ENCODE measurements at regions not wholly inside any gene's neighbourhood (a gene's known extent, or its start where the extent isn't known, plus 50 kb on each side); places are given as distances from the start of the nearest gene placed in this dataset.

- Histone ChIP-seq H3K36me3 (no peaks in the 10 kb centered on the region), H3K9me3 (no peaks in the 10 kb centered on the region), H3K27ac (no peak overlapping the region), H3K4me3 (no peak overlapping the region), H3K27me3 (no peaks in the 10 kb centered on the region), H3K4me1 (no peaks in the 10 kb centered on the region)
- no peak for TF ChIP-seq POLR2A (IDR thresholded peaks at IDR 0.05)
- no peak for TF ChIP-seq CTCF (IDR thresholded peaks at IDR 0.05)
- no peak for TF ChIP-seq POLR2AphosphoS5 (IDR thresholded peaks at IDR 0.05; ENCODE audit: insufficient read depth in 1 of 2, low read depth in 1 of 2)
- no peak for DNase-seq (ENCODE audit: extremely low spot score in 2 of 2)
- intact Hi-C loops (cut with DNase I): no loop called here
Observed at GRCh38 chr13:109900741-109901140, 114.4 kb upstream of the IRS2 start.

GRCh38 chr13:109900320-109900719, 113.9 kb upstream of the IRS2 start:
- H3K4me3 ChIP-seq: no peak overlapping the region
- no peaks in the 10 kb centered on the region for H3K27me3 ChIP-seq
- no peak overlapping the region for H3K27ac ChIP-seq
- TF ChIP-seq CTCF (IDR thresholded peaks at IDR 0.05): no peak
- DNase-seq (ENCODE audit: extremely low spot score in 2 of 2): no peak
- no peaks in the 10 kb centered on the region for H3K4me1 ChIP-seq
- H3K36me3 ChIP-seq: no peaks in the 10 kb centered on the region
- intact Hi-C loops (cut with DNase I): no loop called here
- H3K9me3 ChIP-seq: no peaks in the 10 kb centered on the region

GRCh38 chr13:109899748-109900147, 113.4 kb upstream of the IRS2 start:
- H3K36me3 ChIP-seq: no peaks in the 10 kb centered on the region
- intact Hi-C loops (cut with DNase I): no loop called here
- no peak overlapping the region for H3K27ac ChIP-seq
- no peak for DNase-seq (ENCODE audit: extremely low spot score in 2 of 2)
- H3K4me1 ChIP-seq: no peaks in the 10 kb centered on the region
- TF ChIP-seq POLR2A (IDR thresholded peaks at IDR 0.05) (no peak), CTCF (IDR thresholded peaks at IDR 0.05) (no peak), POLR2AphosphoS5 (IDR thresholded peaks at IDR 0.05; ENCODE audit: insufficient read depth in 1 of 2, low read depth in 1 of 2) (no peak)
- no peak overlapping the region for H3K4me3 ChIP-seq
- no peaks in the 10 kb centered on the region for H3K27me3 ChIP-seq
- no peaks in the 10 kb centered on the region for H3K9me3 ChIP-seq

GRCh38 chr13:109899316-109899715, 112.9 kb upstream of the IRS2 start:
- H3K27ac ChIP-seq: no peak overlapping the region

More at GRCh38 chr13:109899316-109899715, 112.9 kb upstream of the IRS2 start:
- H3K9me3 ChIP-seq: no peaks in the 10 kb centered on the region
- no peaks in the 10 kb centered on the region for H3K27me3 ChIP-seq
- intact Hi-C loops (cut with DNase I): no loop called here
- no peak overlapping the region for H3K4me3 ChIP-seq
- DNase-seq (ENCODE audit: extremely low spot score in 2 of 2): no peak
- no peaks in the 10 kb centered on the region for H3K4me1 ChIP-seq
- no peaks in the 10 kb centered on the region for H3K36me3 ChIP-seq
- no peak for TF ChIP-seq POLR2AphosphoS5 (IDR thresholded peaks at IDR 0.05; ENCODE audit: insufficient read depth in 1 of 2, low read depth in 1 of 2)
- no peak for TF ChIP-seq CTCF (IDR thresholded peaks at IDR 0.05)
- no peak for TF ChIP-seq POLR2A (IDR thresholded peaks at IDR 0.05)

Data from vagina (tissue), 2 donors.